ENCODE measurements at regions not wholly inside any gene's neighbourhood (a gene's known extent, or its start where the extent isn't known, plus 50 kb on each side); places are given as distances from the start of the nearest gene placed in this dataset.

GRCh38 chr9:4932681-4933080 lies 52.4 kb upstream of the JAK2 start:
- no peak for TF ChIP-seq POLR2A (IDR thresholded peaks at IDR 0.05)
- TF ChIP-seq EP300 (IDR thresholded peaks at IDR 0.05; ENCODE audit: low read depth) = no peak
- TF ChIP-seq CTCF (IDR thresholded peaks at IDR 0.05) = no peak
- TF ChIP-seq POLR2AphosphoS5 (IDR thresholded peaks at IDR 0.05) = no peak
- no peaks in the 10 kb centered on the region for H3K27me3 ChIP-seq
- no peak overlapping the region for H3K4me3 ChIP-seq
- 92 to 100% methylated on average over 4 of the region's 4 CpGs for WGBS, 2 donors (ENCODE audit: low coverage in 1 of 2)
- no peaks in the 10 kb centered on the region for H3K36me3 ChIP-seq
- H3K27ac ChIP-seq = no peak overlapping the region
- peaks cover 0 to 17% (median 2%) of the 10 kb centered on the region in 4 donors for H3K4me1 ChIP-seq
- DNase-seq = no peak
- no peaks in the 10 kb centered on the region for H3K9me3 ChIP-seq
- intact Hi-C loops (cut with DNase I; ENCODE audit: low total_unique reads) (no loop called here), in situ Hi-C loops (cut with MboI; ENCODE audit: low pct_ligation_motif_present in 1 of 4, low pct_unique_long_range_greater_than_20kb in 1 of 4, low sequenced_read_pairs in 3 of 4) (no loop called here)

- H3K4me3 ChIP-seq = no peak overlapping the region
- H3K27ac ChIP-seq = no peak overlapping the region
- in situ Hi-C loops (cut with MboI; ENCODE audit: low pct_ligation_motif_present in 1 of 4, low pct_unique_long_range_greater_than_20kb in 1 of 4, low sequenced_read_pairs in 3 of 4) (no loop called here), intact Hi-C loops (cut with DNase I; ENCODE audit: low total_unique reads) (no loop called here)
- DNase-seq = no peak
- TF ChIP-seq CTCF (IDR thresholded peaks at IDR 0.05) = no peak
- no peak for TF ChIP-seq POLR2AphosphoS5 (IDR thresholded peaks at IDR 0.05)
- no peak for TF ChIP-seq EP300 (IDR thresholded peaks at IDR 0.05; ENCODE audit: low read depth)
- no peak for TF ChIP-seq POLR2A (IDR thresholded peaks at IDR 0.05)
- WGBS, 2 donors (ENCODE audit: low coverage in 1 of 2) = 76 to 100% methylated on average over 4 of the region's 4 CpGs
- no peaks in the 10 kb centered on the region for H3K27me3 ChIP-seq
- H3K9me3 ChIP-seq = no peaks in the 10 kb centered on the region
- no peaks in the 10 kb centered on the region for H3K36me3 ChIP-seq
- peaks cover 0 to 17% (median 2%) of the 10 kb centered on the region in 4 donors for H3K4me1 ChIP-seq
Observed at GRCh38 chr9:4933177-4933576, 51.9 kb upstream of the JAK2 start.

- 93 to 100% methylated on average over 1 to 2 of the region's 2 CpGs for WGBS, 2 donors (ENCODE audit: low coverage in 1 of 2)
- Histone ChIP-seq H3K27me3 (no peaks in the 10 kb centered on the region), H3K9me3 (no peaks in the 10 kb centered on the region), H3K27ac (no peak overlapping the region), H3K4me1 (peaks cover 0 to 21% (median 2%) of the 10 kb centered on the region in 4 donors), H3K4me3 (no peak overlapping the region), H3K36me3 (no peaks in the 10 kb centered on the region)
- TF ChIP-seq POLR2A (IDR thresholded peaks at IDR 0.05) (no peak), EP300 (IDR thresholded peaks at IDR 0.05; ENCODE audit: low read depth) (no peak), POLR2AphosphoS5 (IDR thresholded peaks at IDR 0.05) (no peak), CTCF (IDR thresholded peaks at IDR 0.05) (no peak)
- in situ Hi-C loops (cut with MboI; ENCODE audit: low pct_ligation_motif_present in 1 of 4, low pct_unique_long_range_greater_than_20kb in 1 of 4, low sequenced_read_pairs in 3 of 4) = no loop called here
- intact Hi-C loops (cut with DNase I; ENCODE audit: low total_unique reads) = no loop called here
- DNase-seq = no peak
Observed at GRCh38 chr9:4933861-4934260, 51.2 kb upstream of the JAK2 start.

GRCh38 chr9:4935001-4935672 lies 49.9 kb upstream of the JAK2 start:
- 72 to 78% methylated on average over 4 of the region's 4 CpGs for WGBS, 2 donors (ENCODE audit: low coverage in 1 of 2)
- DNase-seq = no peak

More at GRCh38 chr9:4935001-4935672, 49.9 kb upstream of the JAK2 start:
- H3K27ac ChIP-seq = no peak overlapping the region
- in situ Hi-C loops (cut with MboI; ENCODE audit: low pct_ligation_motif_present in 1 of 4, low pct_unique_long_range_greater_than_20kb in 1 of 4, low sequenced_read_pairs in 3 of 4) = no loop called here
- no peaks in the 10 kb centered on the region for H3K36me3 ChIP-seq
- intact Hi-C loops (cut with DNase I; ENCODE audit: low total_unique reads) = no loop called here
- TF ChIP-seq POLR2A (IDR thresholded peaks at IDR 0.05) (no peak), POLR2AphosphoS5 (IDR thresholded peaks at IDR 0.05) (no peak), EP300 (IDR thresholded peaks at IDR 0.05; ENCODE audit: low read depth) (no peak), CTCF (IDR thresholded peaks at IDR 0.05) (no peak)
- peaks cover 0 to 21% (median 2%) of the 10 kb centered on the region in 4 donors for H3K4me1 ChIP-seq
- no peaks in the 10 kb centered on the region for H3K9me3 ChIP-seq
- no peaks in the 10 kb centered on the region for H3K27me3 ChIP-seq
- H3K4me3 ChIP-seq = no peak overlapping the region
